H1 (cell line): ENCODE measurements at regions not wholly inside any gene's neighbourhood (a gene's known extent, or its start where the extent isn't known, plus 50 kb on each side); places are given as distances from the start of the nearest gene placed in this dataset.

Experiments used
- CTCF ChIA-PET: fragments of 300-600 bp; sonication (Branson Sonifier 250); formaldehyde crosslinking; loops from one replicate; lab custom pipeline; 2021; ENCODE audit not compliant: partially characterized antibody; lab: Charles Lee
- POLR2A ChIA-PET: fragments of 300-600 bp; sonication (Branson Sonifier 250); formaldehyde crosslinking; loops from one replicate; lab custom pipeline; 2021; ENCODE audit warnings: inconsistent platforms; ENCODE audit not compliant: partially characterized antibody; lab: Charles Lee
- DNase-seq, 2 experiments: peaks; one replicate each; pipeline versions ENCODE4 v3.0.0 to v3.0.0-alpha.2; 2010 to 2022; ENCODE audit warnings: low spot score in 2 of 2, low read depth in 1 of 2, mixed read lengths in 1 of 2
- FAIRE-seq: peaks from 2 replicates; lab custom pipeline; 2011; peaks lifted over from hg19 to GRCh38; lab: Jason Lieb, UNC
- H2AFZ ChIP-seq: 2 replicates; pipeline ENCODE4 v1.8.1; 2012; ENCODE audit warnings: low read length, inconsistent platforms
- H2AK5ac ChIP-seq: 2 replicates; pipeline ENCODE4 v1.6.1; 2013; ENCODE audit warnings: low read depth, low read length
- H2BK120ac ChIP-seq: replicated peaks from 2 replicates; pipeline ENCODE3; 2013; ENCODE audit warnings: low read depth, low read length, inconsistent platforms
- H2BK12ac ChIP-seq: 2 replicates; pipeline ENCODE4 v1.6.1; 2013; ENCODE audit warnings: low read depth, low read length
- H2BK15ac ChIP-seq: 2 replicates; pipeline ENCODE4 v1.6.1; 2013; ENCODE audit warnings: low read length
- H2BK20ac ChIP-seq: 2 replicates; pipeline ENCODE4 v1.6.1; 2013; ENCODE audit warnings: low read length
- H2BK5ac ChIP-seq: 2 replicates; pipeline ENCODE4 v1.6.1; 2013; ENCODE audit warnings: low read depth, low read length
- H3K14ac ChIP-seq: 2 replicates; pipeline ENCODE4 v1.6.1; 2013; ENCODE audit warnings: inconsistent platforms; ENCODE audit not compliant: insufficient read length
- H3K18ac ChIP-seq: 2 replicates; pipeline ENCODE4 v1.6.1; 2013; ENCODE audit warnings: low read length; ENCODE audit errors: extremely low read depth
- H3K23ac ChIP-seq: 2 replicates; pipeline ENCODE4 v1.6.1; 2013; ENCODE audit warnings: inconsistent platforms; ENCODE audit not compliant: insufficient read length
- H3K23me2 ChIP-seq: 2 replicates; pipeline ENCODE4 v1.6.1; 2013; ENCODE audit warnings: low read depth, low read length
- H3K27ac ChIP-seq: 2 replicates; pipeline ENCODE4 v1.6.1; 2011; ENCODE audit warnings: low read depth, low read length, inconsistent platforms
- H3K27me3 ChIP-seq, 4 experiments: replicated peaks in 1 of 4; 1 replicate in 1 of 4; 2 replicates in 3 of 4; pipeline versions ENCODE4 v1.6.1 to v1.8.1; 2011 to 2013; ENCODE audit warnings: low read length in 3 of 4, mild to moderate bottlenecking in 3 of 4, inconsistent platforms in 2 of 4, mixed read lengths in 2 of 4, moderate library complexity in 1 of 4; ENCODE audit not compliant: control insufficient read depth in 3 of 4, insufficient read depth in 3 of 4; ENCODE audit errors: extremely low read depth in 1 of 4
- H3K36me3 ChIP-seq, 4 experiments: 2 replicates each; pipeline versions ENCODE4 v1.6.1 to v1.8.1; 2011 to 2013; ENCODE audit warnings: mild to moderate bottlenecking in 4 of 4, low read length in 3 of 4, moderate library complexity in 2 of 4, control low read depth in 1 of 4, inconsistent platforms in 1 of 4; ENCODE audit not compliant: insufficient read depth in 4 of 4, control insufficient read depth in 2 of 4
- H3K4ac ChIP-seq: replicated peaks from 2 replicates; pipeline ENCODE3; 2013; ENCODE audit warnings: low read length, low read depth, mixed read lengths, inconsistent platforms; ENCODE audit not compliant: insufficient read length
- H3K4me1 ChIP-seq, 4 experiments: replicated peaks in 1 of 4; 1 replicate in 1 of 4; 2 replicates in 3 of 4; pipeline versions ENCODE4 v1.6.1 to v1.8.1; 2011 to 2013; ENCODE audit warnings: low read length in 3 of 4, inconsistent platforms in 2 of 4, mixed read lengths in 1 of 4; ENCODE audit not compliant: insufficient read depth in 4 of 4, control insufficient read depth in 3 of 4
- H3K4me2 ChIP-seq, 2 experiments: 2 replicates each; pipeline versions ENCODE4 v1.6.1 to v1.8.1; 2011 to 2013; ENCODE audit warnings: low read depth in 2 of 2, low read length in 2 of 2, control low read depth in 1 of 2, inconsistent platforms in 1 of 2, mild to moderate bottlenecking in 1 of 2; ENCODE audit not compliant: insufficient read depth in 1 of 2
- H3K4me3 ChIP-seq, 4 experiments: fragments of 200-600, 300-600 bp in 1 of 4; sonication (generic), shearing (Covaris generic), sonication (Bioruptor Twin) in 1 of 4; 2 replicates each; pipeline versions ENCODE4 v1.5.1 to v1.8.1; 2011 to 2016; ENCODE audit warnings: low read length in 4 of 4, low read depth in 3 of 4, control low read depth in 2 of 4, inconsistent platforms in 2 of 4, mild to moderate bottlenecking in 2 of 4, mixed read lengths in 1 of 4, moderate library complexity in 1 of 4; ENCODE audit not compliant: insufficient read depth in 2 of 4; ENCODE audit errors: extremely low read depth in 1 of 4
- H3K56ac ChIP-seq: replicated peaks from 2 replicates; pipeline ENCODE3; 2013; ENCODE audit warnings: low read depth, mild to moderate bottlenecking, mixed read lengths, low read length, inconsistent platforms; ENCODE audit not compliant: insufficient read length
- H3K79me1 ChIP-seq: 2 replicates; pipeline ENCODE4 v1.6.1; 2013; ENCODE audit warnings: low read depth, low read length, control low read depth
- H3K79me2 ChIP-seq, 2 experiments: 2 replicates each; pipeline versions ENCODE4 v1.6.1 to v1.8.1; 2012 to 2013; ENCODE audit warnings: low read length in 2 of 2, mild to moderate bottlenecking in 2 of 2, inconsistent platforms in 1 of 2; ENCODE audit not compliant: insufficient read depth in 2 of 2, control insufficient read depth in 1 of 2
- H3K9ac ChIP-seq, 4 experiments: replicated peaks in 1 of 4; 1 replicate in 1 of 4; 2 replicates in 3 of 4; pipeline versions ENCODE4 v1.6.1 to v1.8.1; 2011 to 2013; ENCODE audit warnings: low read depth in 3 of 4, low read length in 3 of 4, control low read depth in 2 of 4, mild to moderate bottlenecking in 2 of 4, moderate library complexity in 2 of 4, inconsistent platforms in 1 of 4; ENCODE audit errors: extremely low read depth in 1 of 4
- H3K9me3 ChIP-seq, 2 experiments: 2 replicates each; pipeline versions ENCODE4 v1.6.1 to v1.8.1; 2012 to 2013; ENCODE audit warnings: mild to moderate bottlenecking in 2 of 2, moderate library complexity in 2 of 2, control low read depth in 1 of 2, inconsistent platforms in 1 of 2, low read depth in 1 of 2, low read length in 1 of 2, mixed read lengths in 1 of 2; ENCODE audit not compliant: insufficient read depth in 2 of 2
- H4K20me1 ChIP-seq, 2 experiments: replicated peaks in 1 of 2; 2 replicates each; pipeline versions ENCODE3 to v1.8.1; 2011 to 2013; ENCODE audit warnings: inconsistent platforms in 2 of 2, low read length in 2 of 2, mild to moderate bottlenecking in 1 of 2; ENCODE audit not compliant: insufficient read depth in 2 of 2, control insufficient read depth in 1 of 2
- H4K5ac ChIP-seq: 2 replicates; pipeline ENCODE4 v1.6.1; 2013; ENCODE audit warnings: low read length, low read depth, mixed read lengths, inconsistent platforms; ENCODE audit not compliant: insufficient read length
- H4K8ac ChIP-seq: 2 replicates; pipeline ENCODE4 v1.8.0; 2013; ENCODE audit warnings: mild to moderate bottlenecking, moderate library complexity, low read length, inconsistent platforms; ENCODE audit not compliant: insufficient read depth; ENCODE audit errors: extremely low read depth
- H4K91ac ChIP-seq: replicated peaks from 2 replicates; pipeline ENCODE3; 2013; ENCODE audit warnings: low read length, mixed read lengths, inconsistent platforms; ENCODE audit not compliant: insufficient read length
- CBX8 ChIP-seq: fragments of 300-800, 300-1000 bp; sonication (generic); IDR thresholded peaks from 2 replicates; pipeline ENCODE4 v1.7.1; 2016; ENCODE audit warnings: low read depth, low read length, borderline replicate concordance
- CREB1 ChIP-seq: IDR thresholded peaks from 2 replicates; pipeline ENCODE4 v1.6.1; 2012; ENCODE audit warnings: inconsistent platforms
- RXRA ChIP-seq: IDR thresholded peaks from 2 replicates; pipeline ENCODE4 v1.6.1; 2011; ENCODE audit warnings: low read depth, mild to moderate bottlenecking, low read length, moderate library complexity; ENCODE audit not compliant: insufficient read depth
- SP4 ChIP-seq: IDR thresholded peaks from 2 replicates; pipeline ENCODE4 v1.6.1; 2012; ENCODE audit warnings: low read length, inconsistent platforms
- SUZ12 ChIP-seq: fragments of 200-600 bp; sonication (generic); IDR thresholded peaks from 2 replicates; pipeline ENCODE4 v1.6.1; 2012; ENCODE audit warnings: mild to moderate bottlenecking, inconsistent platforms, low read length, moderate library complexity, mixed read lengths
- WGBS, 2 experiments: shearing (Covaris generic) in 1 of 2; methylation state at CpG; one replicate each; pipeline versions ENCODE4 v1.1.6 to v1.1.7; 2013 to 2015; ENCODE audit warnings: low lambda C conversion rate in 2 of 2, mixed read lengths in 2 of 2, inconsistent platforms in 1 of 2, low coverage in 1 of 2, missing lambda C conversion rate in 1 of 2; ENCODE audit not compliant: insufficient replicate concordance in 2 of 2, insufficient coverage in 1 of 2, insufficient read length in 1 of 2; ENCODE audit errors: extremely low coverage in 1 of 2, missing lambda C conversion rate in 1 of 2; 5-methylcytosine and 5-hydroxymethylcytosine counted together

- Histone ChIP-seq H3K14ac (no peak overlapping the region), H3K23me2 (no peaks in the 10 kb centered on the region), H4K20me1 (no peaks in the 10 kb centered on the region), H3K9ac (no peak overlapping the region), H3K56ac (no peak overlapping the region), H4K5ac (no peak overlapping the region), H4K8ac (no peak overlapping the region), H3K36me3 (no peaks in the 10 kb centered on the region), H2BK120ac (no peak overlapping the region), H2BK5ac (no peak overlapping the region), H3K4me1 (no peaks in the 10 kb centered on the region), H2BK20ac (no peak overlapping the region), H3K23ac (no peak overlapping the region), H3K9me3 (peaks cover 10 to 15% of the 10 kb centered on the region in 2 experiments), H3K4ac (no peak overlapping the region), H3K27me3 (no peaks in the 10 kb centered on the region), H3K79me1 (no peaks in the 10 kb centered on the region), H4K91ac (no peak overlapping the region), H2BK12ac (no peak overlapping the region), H3K79me2 (no peaks in the 10 kb centered on the region), H3K27ac (no peak overlapping the region), H3K18ac (no peak overlapping the region), H2BK15ac (no peak overlapping the region), H2AFZ (no peak overlapping the region), H2AK5ac (no peak overlapping the region), H3K4me2 (no peak overlapping the region), H3K4me3 (no peak overlapping the region)
- ChIA-PET CTCF (no interaction called here), POLR2A (no interaction called here)
- 85% methylated on average over 4 of the region's 4 CpGs; no CpG with 5 or more reads in 1 of the 2 experiments for WGBS, 2 experiments
- no peak for DNase-seq
- no peak for FAIRE-seq
- TF ChIP-seq SUZ12 (no peak), RXRA (no peak), CBX8 (no peak), CREB1 (no peak), SP4 (no peak)
Observed at GRCh38 chr20:43809206-43809819, 82.5 kb upstream of the GTSF1L start.
